ENCODE measurements at regions not wholly inside any gene's neighbourhood (a gene's known extent, or its start where the extent isn't known, plus 50 kb on each side); places are given as distances from the start of the nearest gene placed in this dataset.

DNA sequence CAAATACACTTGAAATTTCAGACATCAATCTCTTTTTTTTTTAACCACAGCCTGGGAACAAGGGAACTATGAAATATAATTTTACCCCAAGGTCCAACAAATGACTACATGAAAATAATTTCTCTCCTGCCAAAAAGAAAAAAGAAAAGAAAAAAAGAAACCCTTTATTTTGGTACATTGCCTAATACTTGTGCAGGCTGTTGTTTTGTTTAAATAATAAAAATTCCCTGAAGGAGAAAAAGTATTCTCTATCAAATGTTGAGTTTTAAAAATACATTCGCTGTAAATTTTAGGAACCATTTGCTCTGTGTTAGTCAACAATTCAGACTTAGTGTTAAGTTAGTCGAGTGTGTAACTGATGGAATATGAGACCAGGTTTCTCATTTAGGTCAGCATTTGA is 155.4 kb downstream of the PRDM6 start:
- no peak for DNase-seq

Measured in anterior cingulate cortex (tissue), 58 donors.